K562 (cell line): ENCODE measurements at regions not wholly inside any gene's neighbourhood (a gene's known extent, or its start where the extent isn't known, plus 50 kb on each side); places are given as distances from the start of the nearest gene placed in this dataset.

ENCODE experiments used
- ATAC-seq: fragments of 200-7000 bp; cut with Tn5 transposase; 3 replicates; pipeline ENCODE4 v1.9.1; 2020; ENCODE audit warnings: moderate library complexity
- BruUV-seq: library from RNA; stranded (reverse); fragments of 400-500 nt; replicated peaks from 2 replicates; lab custom pipeline; 2021; lab: Mats Ljungman, UMichigan
- CTCF ChIA-PET: fragments of 300-600 bp; formaldehyde crosslinking; extraction: SDS; loops from one replicate; lab custom pipeline; 2021; ENCODE audit warnings: low intra/inter-chr PET ratio; lab: Yijun Ruan, JAX
- POLR2A ChIA-PET: fragments of 300-600, 350-650 bp; sonication (Branson Sonifier 250); formaldehyde crosslinking; extraction: SDS; loops from one replicate; lab custom pipeline; 2021; ENCODE audit warnings: antibody characterized with exemption, inconsistent platforms; lab: Yijun Ruan, JAX
- DNase-seq, 4 experiments: peaks; one replicate each; pipeline versions ENCODE4 v3.0.0 to v3.0.0-alpha.2; 2011 to 2018; ENCODE audit warnings: low spot score in 3 of 4, mixed read lengths in 3 of 4; ENCODE audit errors: extremely low read depth in 1 of 4
- FAIRE-seq: peaks from 2 replicates; lab custom pipeline; 2011; peaks lifted over from hg19 to GRCh38; lab: Jason Lieb, UNC
- H2AFZ ChIP-seq: 2 replicates; pipeline ENCODE4 v1.6.0; 2011; ENCODE audit warnings: low read depth, low read length, control low read depth, inconsistent platforms
- H3K27ac ChIP-seq: fragments of 200-600 bp; 3 replicates; pipeline ENCODE4 v1.8.0; 2011; ENCODE audit warnings: low read depth, mild to moderate bottlenecking, control low read depth, inconsistent platforms, low read length, moderate library complexity, mixed read lengths; ENCODE audit errors: extremely low read depth
- H3K27me3 ChIP-seq, 2 experiments: fragments of 300-600 bp in 1 of 2; 2 replicates in 1 of 2; 3 replicates in 1 of 2; pipeline versions ENCODE4 v1.6.0 to v1.8.0; 2011; ENCODE audit warnings: inconsistent platforms in 2 of 2, low read length in 2 of 2, mild to moderate bottlenecking in 1 of 2, mixed read lengths in 1 of 2, moderate library complexity in 1 of 2; ENCODE audit not compliant: control insufficient read depth in 2 of 2, insufficient read depth in 2 of 2
- H3K36me3 ChIP-seq: fragments of 300-600 bp; 3 replicates; pipeline ENCODE4 v1.8.0; 2011; ENCODE audit warnings: mild to moderate bottlenecking, low read length, inconsistent platforms; ENCODE audit not compliant: control insufficient read depth, insufficient read depth
- H3K4me1 ChIP-seq, 2 experiments: fragments of 200-600 bp in 1 of 2; replicated peaks in 1 of 2; 2 replicates in 1 of 2; 3 replicates in 1 of 2; pipeline versions ENCODE4 v1.5.1 to v1.8.0; 2011; ENCODE audit warnings: inconsistent platforms in 2 of 2, low read length in 2 of 2, mild to moderate bottlenecking in 1 of 2, mixed read lengths in 1 of 2, moderate library complexity in 1 of 2; ENCODE audit not compliant: control insufficient read depth in 2 of 2, insufficient read depth in 2 of 2
- H3K4me2 ChIP-seq: 2 replicates; pipeline ENCODE4 v1.6.1; 2011; ENCODE audit warnings: low read length, control low read depth, inconsistent platforms, mixed read lengths; ENCODE audit not compliant: insufficient read depth
- H3K4me3 ChIP-seq: fragments of 200-600 bp; sonication (generic), shearing (Covaris generic); 2 replicates; pipeline ENCODE4 v1.5.1; 2016; ENCODE audit warnings: control low read depth, inconsistent platforms
- H3K79me2 ChIP-seq: fragments of 200-600 bp; 3 replicates; pipeline ENCODE4 v1.8.0; 2011; ENCODE audit warnings: low read length, inconsistent platforms; ENCODE audit not compliant: control insufficient read depth, insufficient read depth
- H3K9ac ChIP-seq, 2 experiments: 2 replicates each; pipeline versions ENCODE4 v1.6.0 to v1.6.1; 2011; ENCODE audit warnings: low read depth in 2 of 2, low read length in 2 of 2, control low read depth in 1 of 2, inconsistent platforms in 1 of 2, mild to moderate bottlenecking in 1 of 2, mixed read lengths in 1 of 2; ENCODE audit not compliant: insufficient read depth in 1 of 2
- H3K9me1 ChIP-seq: one replicate; pipeline ENCODE4 v1.6.0; 2011; ENCODE audit warnings: inconsistent platforms, mild to moderate bottlenecking, low read length, moderate library complexity; ENCODE audit not compliant: control insufficient read depth, insufficient read depth
- H3K9me3 ChIP-seq: replicated peaks from 2 replicates; pipeline ENCODE4 v1.5.1; 2011; ENCODE audit warnings: low read depth, low read length, inconsistent platforms; ENCODE audit not compliant: control insufficient read depth, insufficient read depth
- H4K20me1 ChIP-seq: replicated peaks from 2 replicates; pipeline ENCODE4 v1.6.1; 2011; ENCODE audit warnings: low read length, inconsistent platforms, mixed read lengths; ENCODE audit not compliant: control insufficient read depth, insufficient read depth
- CBX5 ChIP-seq: IDR thresholded peaks from 2 replicates; pipeline ENCODE4 v1.6.1; 2014; ENCODE audit warnings: low read depth, borderline replicate concordance
- DACH1 ChIP-seq: fragments of 450-650 bp; IDR thresholded peaks from 2 replicates; pipeline ENCODE4 v1.6.1; 2018; ENCODE audit not compliant: partially characterized antibody
- ELF2 ChIP-seq: fragments of 250-450 bp; sonication (Bioruptor Pico); IDR thresholded peaks from 2 replicates; pipeline ENCODE4 v1.5.0; 2021; ENCODE audit warnings: mild to moderate bottlenecking
- HDGF ChIP-seq: fragments of 450-650 bp; IDR thresholded peaks from 2 replicates; pipeline ENCODE4 v1.6.1; 2016
- MAFG ChIP-seq: fragments of 450-650 bp; conservative IDR thresholded peaks from 2 replicates; pipeline ENCODE4 v1.6.1; 2016; ENCODE audit warnings: missing genetic modification characterization, missing compliant biosample characterization
- MEF2A ChIP-seq: IDR thresholded peaks from 2 replicates; pipeline ENCODE4 v1.6.1; 2011; ENCODE audit warnings: low read depth, mild to moderate bottlenecking, low read length, moderate library complexity; ENCODE audit not compliant: control insufficient read depth
- PHB ChIP-seq: fragments of 250-450 bp; sonication (Bioruptor Pico); IDR thresholded peaks from 2 replicates; pipeline ENCODE4 v1.5.0; 2021
- SETDB1 ChIP-seq: IDR thresholded peaks from one replicate; pipeline ENCODE4 v1.6.1; 2012; ENCODE audit warnings: low read length, control low read depth, inconsistent platforms
- SIN3A ChIP-seq, 2 experiments: fragments of 150-350 bp in 1 of 2; IDR thresholded peaks; 2 replicates each; pipeline ENCODE4 v1.6.1; 2011 to 2016; ENCODE audit warnings: borderline replicate concordance in 2 of 2, low read depth in 2 of 2, low read length in 2 of 2, mild to moderate bottlenecking in 2 of 2, moderate library complexity in 2 of 2; ENCODE audit not compliant: control insufficient read depth in 1 of 2
- SREBF1 ChIP-seq: fragments of 150-350 bp; IDR thresholded peaks from 2 replicates; pipeline ENCODE4 v1.6.1; 2014; ENCODE audit warnings: antibody characterized with exemption, low read depth, low read length, borderline replicate concordance
- TCF15 ChIP-seq: fragments of 250-450 bp; sonication (Bioruptor Pico); IDR thresholded peaks from 2 replicates; pipeline ENCODE4 v1.8.0; 2022; ENCODE audit warnings: moderate library complexity, mild to moderate bottlenecking, inconsistent platforms
- ZNF124 ChIP-seq: sonication (generic); formaldehyde crosslinking; IDR thresholded peaks from 2 replicates; pipeline ENCODE4 v1.8.1; 2022; ENCODE audit warnings: missing genetic modification reagents
- ZNF165 ChIP-seq: fragments of 250-450 bp; sonication (Bioruptor Pico); IDR thresholded peaks from 2 replicates; pipeline ENCODE4 v1.4.0; 2020; ENCODE audit warnings: borderline replicate concordance
- ZNF384 ChIP-seq: IDR thresholded peaks from 2 replicates; pipeline ENCODE4 v1.6.1; 2012; ENCODE audit warnings: low read depth, low read length, improper control_type of control experiment
- ZNF696 ChIP-seq: fragments of 250-450 bp; sonication (Bioruptor Pico); conservative IDR thresholded peaks from 2 replicates; pipeline ENCODE4 v1.4.0; 2020; ENCODE audit warnings: mild to moderate bottlenecking, moderate library complexity
- WGBS: fragments of 100-300 bp; shearing (Covaris generic); methylation state at CpG from one replicate; pipeline ENCODE4 v1.1.6; 2016; ENCODE audit warnings: low coverage, mixed read lengths; ENCODE audit not compliant: insufficient coverage; ENCODE audit errors: missing lambda C conversion rate; 5-methylcytosine and 5-hydroxymethylcytosine counted together
- in situ Hi-C: fragments of 300-500 bp; cut with MboI; formaldehyde crosslinking; loops from 4 replicates; pipeline ENCODE4 v1.15.0; 2018; ENCODE audit warnings: inconsistent platforms, mixed read lengths
- intact Hi-C: fragments of 100-400 bp; cut with micrococcal nuclease; formaldehyde crosslinking; loops from 2 replicates; pipeline ENCODE4 v1.14.2; 2022
- TF ChIP-seq, protein P1 (sequence below), 2 experiments: fragments of 450-650 bp; formaldehyde crosslinking in 1 of 2; IDR thresholded peaks; 2 replicates each; pipeline versions ENCODE4 v1.4.0 to v1.6.1; 2014 to 2020; ENCODE audit warnings: mild to moderate bottlenecking in 2 of 2, borderline replicate concordance in 1 of 2, low read depth in 1 of 2

DNA sequence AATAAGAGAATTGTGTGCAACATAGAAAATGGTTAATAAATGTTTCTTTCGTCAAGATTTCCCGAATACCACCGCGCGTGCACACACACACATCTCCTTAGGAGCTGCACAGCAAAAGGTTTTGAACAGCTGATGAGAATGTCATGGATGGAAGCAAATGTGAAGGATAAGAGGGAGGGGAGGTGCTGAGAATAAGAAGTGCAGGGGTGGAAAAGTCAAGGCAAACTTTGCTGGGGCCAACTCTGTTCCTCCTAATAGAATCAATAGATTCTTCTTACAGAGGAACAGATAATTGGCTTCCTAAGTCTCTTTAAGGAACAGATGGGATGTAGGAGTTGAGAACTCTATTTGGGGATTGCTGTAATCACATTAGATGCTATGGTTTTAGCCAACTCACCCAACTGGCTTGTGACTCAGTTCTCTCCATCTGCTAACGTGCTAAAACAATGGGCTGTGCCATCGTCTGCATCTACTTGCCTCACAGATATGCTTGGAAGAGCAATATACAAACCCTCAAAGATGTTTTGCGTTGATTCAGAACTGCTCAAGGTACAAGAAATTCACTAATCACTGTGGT, 408.2 kb upstream of the CELF2 start (continued):
- TF ChIP-seq SIN3A (IDR thresholded peaks at IDR 0.05; ENCODE audit: borderline replicate concordance in 2 of 2, control insufficient read depth in 1 of 2, low read depth in 2 of 2, low read length in 2 of 2) (no peak), ZNF696 (CRISPR knock-in tag) (no peak), ZNF124 (CRISPR knock-in tag) (no peak), MEF2A (no peak), MAFG (tag) (no peak), PHB (CRISPR knock-in tag) (no peak), ZNF384 (no peak), CBX5 (no peak)

- no peaks in the 10 kb centered on the region for H3K4me1 ChIP-seq
- H3K27ac ChIP-seq: no peak overlapping the region
- BruUV-seq: no TSS peak
- no peak overlapping the region for H3K4me3 ChIP-seq
- no peaks in the 10 kb centered on the region for H3K79me2 ChIP-seq
- no peaks in the 10 kb centered on the region for H3K36me3 ChIP-seq
- H4K20me1 ChIP-seq: no peaks in the 10 kb centered on the region
- intact Hi-C loops: no loop called here
- ChIA-PET POLR2A (no interaction called here), CTCF (no interaction called here)
- H3K9me1 ChIP-seq: no peaks in the 10 kb centered on the region
- FAIRE-seq: no peak
- no peaks in the 10 kb centered on the region for H3K27me3 ChIP-seq
- ATAC-seq: no peak
- in situ Hi-C loops: no loop called here
- DNase-seq: no peak
- 0% methylated on average over 1 of the region's 1 CpG for WGBS
- H3K9ac ChIP-seq: no peak overlapping the region
- no peaks in the 10 kb centered on the region for H3K9me3 ChIP-seq
- no peak overlapping the region for H3K4me2 ChIP-seq
- H2AFZ ChIP-seq: no peak overlapping the region
- TF ChIP-seq DACH1 (no peak), SETDB1 (no peak), TCF15 (CRISPR knock-in tag) (no peak), SREBF1 (no peak), ZNF165 (CRISPR knock-in tag) (no peak), ELF2 (CRISPR knock-in tag) (no peak), HDGF (no peak)
- TF ChIP-seq, protein P1, sequence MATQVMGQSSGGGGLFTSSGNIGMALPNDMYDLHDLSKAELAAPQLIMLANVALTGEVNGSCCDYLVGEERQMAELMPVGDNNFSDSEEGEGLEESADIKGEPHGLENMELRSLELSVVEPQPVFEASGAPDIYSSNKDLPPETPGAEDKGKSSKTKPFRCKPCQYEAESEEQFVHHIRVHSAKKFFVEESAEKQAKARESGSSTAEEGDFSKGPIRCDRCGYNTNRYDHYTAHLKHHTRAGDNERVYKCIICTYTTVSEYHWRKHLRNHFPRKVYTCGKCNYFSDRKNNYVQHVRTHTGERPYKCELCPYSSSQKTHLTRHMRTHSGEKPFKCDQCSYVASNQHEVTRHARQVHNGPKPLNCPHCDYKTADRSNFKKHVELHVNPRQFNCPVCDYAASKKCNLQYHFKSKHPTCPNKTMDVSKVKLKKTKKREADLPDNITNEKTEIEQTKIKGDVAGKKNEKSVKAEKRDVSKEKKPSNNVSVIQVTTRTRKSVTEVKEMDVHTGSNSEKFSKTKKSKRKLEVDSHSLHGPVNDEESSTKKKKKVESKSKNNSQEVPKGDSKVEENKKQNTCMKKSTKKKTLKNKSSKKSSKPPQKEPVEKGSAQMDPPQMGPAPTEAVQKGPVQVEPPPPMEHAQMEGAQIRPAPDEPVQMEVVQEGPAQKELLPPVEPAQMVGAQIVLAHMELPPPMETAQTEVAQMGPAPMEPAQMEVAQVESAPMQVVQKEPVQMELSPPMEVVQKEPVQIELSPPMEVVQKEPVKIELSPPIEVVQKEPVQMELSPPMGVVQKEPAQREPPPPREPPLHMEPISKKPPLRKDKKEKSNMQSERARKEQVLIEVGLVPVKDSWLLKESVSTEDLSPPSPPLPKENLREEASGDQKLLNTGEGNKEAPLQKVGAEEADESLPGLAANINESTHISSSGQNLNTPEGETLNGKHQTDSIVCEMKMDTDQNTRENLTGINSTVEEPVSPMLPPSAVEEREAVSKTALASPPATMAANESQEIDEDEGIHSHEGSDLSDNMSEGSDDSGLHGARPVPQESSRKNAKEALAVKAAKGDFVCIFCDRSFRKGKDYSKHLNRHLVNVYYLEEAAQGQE (IDR thresholded peaks at IDR 0.05; ENCODE audit: borderline replicate concordance): no peak
- TF ChIP-seq, protein P1 (CRISPR knock-in tag; IDR thresholded peaks at IDR 0.05; ENCODE audit: low read depth): no peak
These were observed 407.5 kb upstream of the CELF2 start for GRCh38 chr10:10610171-10610570.
